Hepatocyte (in vitro differentiated cells): ENCODE measurements at regions not wholly inside any gene's neighbourhood (a gene's known extent, or its start where the extent isn't known, plus 50 kb on each side); places are given as distances from the start of the nearest gene placed in this dataset.

Source experiments
- DNase-seq: peaks from one replicate; pipeline ENCODE4 v3.0.0-alpha.2; 2016; ENCODE audit warnings: low spot score
- H2AFZ ChIP-seq: fragments of 200-600 bp; sonication (generic); 2 replicates; pipeline ENCODE4 v1.6.0; 2016; ENCODE audit warnings: antibody characterized with exemption, mild to moderate bottlenecking
- H3K27ac ChIP-seq: fragments of 200-600 bp; sonication (generic); 2 replicates; pipeline ENCODE4 v1.5.1; 2016; ENCODE audit warnings: mild to moderate bottlenecking
- H3K27me3 ChIP-seq: fragments of 200-600 bp; sonication (generic); 2 replicates; pipeline ENCODE4 v1.6.1; 2016
- H3K36me3 ChIP-seq: fragments of 200-600 bp; sonication (generic); replicated peaks from 2 replicates; pipeline ENCODE4 v1.5.1; 2016; ENCODE audit warnings: low read depth; ENCODE audit not compliant: insufficient read depth
- H3K4me1 ChIP-seq: fragments of 200-600 bp; sonication (generic); 2 replicates; pipeline ENCODE4 v1.5.1; 2016; ENCODE audit warnings: mild to moderate bottlenecking, moderate library complexity; ENCODE audit not compliant: insufficient read depth
- H3K4me2 ChIP-seq: fragments of 200-600 bp; sonication (generic); 2 replicates; pipeline ENCODE4 v1.6.0; 2016
- H3K4me3 ChIP-seq: fragments of 200-600 bp; sonication (generic); 2 replicates; pipeline ENCODE4 v1.5.1; 2016; ENCODE audit warnings: mild to moderate bottlenecking
- H3K79me2 ChIP-seq: fragments of 200-600 bp; sonication (generic); 2 replicates; pipeline ENCODE4 v1.6.0; 2017; ENCODE audit warnings: mild to moderate bottlenecking
- H3K9me2 ChIP-seq: fragments of 200-600 bp; sonication (generic); replicated peaks from 2 replicates; pipeline ENCODE4 v1.6.0; 2017; ENCODE audit warnings: mild to moderate bottlenecking; ENCODE audit not compliant: insufficient read depth
- H3K9me3 ChIP-seq: fragments of 200-600 bp; sonication (generic); 2 replicates; pipeline ENCODE4 v1.5.1; 2016; ENCODE audit warnings: low read depth, mild to moderate bottlenecking
- H4K20me1 ChIP-seq: fragments of 200-600 bp; sonication (generic); 2 replicates; pipeline ENCODE4 v1.6.0; 2016; ENCODE audit warnings: mild to moderate bottlenecking; ENCODE audit not compliant: insufficient read depth, poor library complexity, severe bottlenecking
- CTCF ChIP-seq: fragments of 200-600 bp; sonication (generic); IDR thresholded peaks from 2 replicates; pipeline ENCODE4 v1.5.1; 2016; ENCODE audit warnings: antibody characterized with exemption, mild to moderate bottlenecking; ENCODE audit not compliant: poor library complexity
- EZH2 ChIP-seq: fragments of 200-600 bp; sonication (generic); IDR thresholded peaks from 2 replicates; pipeline ENCODE4 v1.6.1; 2016; ENCODE audit warnings: antibody characterized with exemption, mild to moderate bottlenecking, borderline replicate concordance
- EZH2phosphoT487 ChIP-seq: fragments of 200-600 bp; sonication (generic); IDR thresholded peaks from one replicate; pipeline ENCODE4 v1.6.1; 2018; ENCODE audit warnings: antibody characterized with exemption, mild to moderate bottlenecking, low read depth, moderate library complexity; ENCODE audit not compliant: unreplicated experiment, severe bottlenecking
- WGBS: methylation state at CpG from one replicate; pipeline ENCODE4 v1.1.6; 2016; ENCODE audit warnings: low lambda C conversion rate; ENCODE audit errors: missing lambda C conversion rate; 5-methylcytosine and 5-hydroxymethylcytosine counted together

DNA sequence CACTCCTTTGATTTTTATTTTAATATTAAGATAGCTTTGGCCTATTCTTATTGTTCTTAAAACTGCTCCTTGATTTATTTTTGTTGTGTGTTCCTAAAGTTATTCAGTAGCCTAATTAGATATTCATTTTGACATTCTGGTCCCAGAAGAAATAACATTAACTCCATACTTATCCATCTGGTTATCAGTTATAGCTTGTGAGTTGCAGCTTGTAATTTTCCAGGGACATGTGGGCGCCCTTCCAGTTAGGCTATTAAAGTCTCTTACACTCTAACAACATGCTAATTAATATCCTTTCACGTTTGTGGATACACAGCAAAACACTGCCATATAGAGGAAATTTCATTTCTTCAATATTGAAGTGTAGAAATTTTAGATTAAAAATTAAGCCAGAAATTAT lies 987.5 kb downstream of the HACE1 start:
- no peak overlapping the region for H3K27ac ChIP-seq
- TF ChIP-seq CTCF (no peak), EZH2phosphoT487 (no peak), EZH2 (no peak)
- no peaks in the 10 kb centered on the region for H3K9me3 ChIP-seq
- H3K79me2 ChIP-seq, result no peaks in the 10 kb centered on the region
- no peak overlapping the region for H3K4me2 ChIP-seq
- no peak for DNase-seq
- WGBS, result 58% methylated on average over 2 of the region's 2 CpGs
- no peak overlapping the region for H2AFZ ChIP-seq
- H4K20me1 ChIP-seq, result no peaks in the 10 kb centered on the region
- H3K4me3 ChIP-seq, result no peak overlapping the region
- no peaks in the 10 kb centered on the region for H3K4me1 ChIP-seq
- no peaks in the 10 kb centered on the region for H3K27me3 ChIP-seq
- H3K9me2 ChIP-seq, result no peaks in the 10 kb centered on the region
- no peaks in the 10 kb centered on the region for H3K36me3 ChIP-seq

GRCh38 chr6:103870970-103871369 lies 988.7 kb downstream of the HACE1 start:
- H3K79me2 ChIP-seq, result no peaks in the 10 kb centered on the region
- no peak overlapping the region for H3K4me2 ChIP-seq
- no peak overlapping the region for H3K27ac ChIP-seq
- H3K36me3 ChIP-seq, result no peaks in the 10 kb centered on the region
- no peak for TF ChIP-seq CTCF
- no peak for TF ChIP-seq EZH2
- TF ChIP-seq EZH2phosphoT487, result no peak
- no peaks in the 10 kb centered on the region for H3K9me2 ChIP-seq
- no peak overlapping the region for H2AFZ ChIP-seq
- H4K20me1 ChIP-seq, result no peaks in the 10 kb centered on the region
- no peaks in the 10 kb centered on the region for H3K27me3 ChIP-seq
- 95% methylated on average over 2 of the region's 2 CpGs for WGBS
- DNase-seq, result no peak
- no peak overlapping the region for H3K4me3 ChIP-seq
- no peaks in the 10 kb centered on the region for H3K9me3 ChIP-seq
- H3K4me1 ChIP-seq, result no peaks in the 10 kb centered on the region

GRCh38 chr6:103862297-103862696 lies 997.4 kb downstream of the HACE1 start:
- Histone ChIP-seq H3K9me3 (no peaks in the 10 kb centered on the region), H3K36me3 (no peaks in the 10 kb centered on the region), H3K4me1 (no peaks in the 10 kb centered on the region), H3K9me2 (no peaks in the 10 kb centered on the region), H3K27ac (no peak overlapping the region), H3K79me2 (no peaks in the 10 kb centered on the region), H4K20me1 (no peaks in the 10 kb centered on the region), H2AFZ (no peak overlapping the region), H3K4me2 (no peak overlapping the region), H3K4me3 (no peak overlapping the region), H3K27me3 (no peaks in the 10 kb centered on the region)
- 64% methylated on average over 3 of the region's 3 CpGs for WGBS
- no peak for DNase-seq
- no peak for TF ChIP-seq CTCF
- no peak for TF ChIP-seq EZH2phosphoT487
- no peak for TF ChIP-seq EZH2

- H2AFZ ChIP-seq, result no peak overlapping the region
- H3K4me3 ChIP-seq, result no peak overlapping the region
- whole genome bisulfite sequencing, result 82% methylated on average over 2 of the region's 2 CpGs
Observed at GRCh38 chr6:103858003-103858402, 1001.7 kb downstream of the HACE1 start.

More at GRCh38 chr6:103858003-103858402, 1001.7 kb downstream of the HACE1 start:
- no peak for DNase-seq
- Histone ChIP-seq H3K4me1 (no peaks in the 10 kb centered on the region), H3K27me3 (no peaks in the 10 kb centered on the region), H3K79me2 (no peaks in the 10 kb centered on the region), H3K4me2 (no peak overlapping the region), H3K27ac (no peak overlapping the region), H3K36me3 (no peaks in the 10 kb centered on the region), H3K9me3 (no peaks in the 10 kb centered on the region), H3K9me2 (no peaks in the 10 kb centered on the region), H4K20me1 (no peaks in the 10 kb centered on the region)
- TF ChIP-seq EZH2phosphoT487, result no peak
- TF ChIP-seq EZH2, result no peak
- no peak for TF ChIP-seq CTCF
